IPS DF 19.7 (cell line): ENCODE measurements at regions not wholly inside any gene's neighbourhood (a gene's known extent, or its start where the extent isn't known, plus 50 kb on each side); places are given as distances from the start of the nearest gene placed in this dataset.
A peak's percentile ranks its signal among the peaks of the same experiment; 100 is the strongest.
"Not testable (repeated sequence)": the region's sequence is repeated elsewhere in the genome, so short reads cannot be mapped to it uniquely, and the experiment has no call there.

Experiments
- DNase-seq: peaks from one replicate; pipeline ENCODE4 v3.0.0-alpha.2; 2013; ENCODE audit warnings: low read depth, low spot score

DNA sequence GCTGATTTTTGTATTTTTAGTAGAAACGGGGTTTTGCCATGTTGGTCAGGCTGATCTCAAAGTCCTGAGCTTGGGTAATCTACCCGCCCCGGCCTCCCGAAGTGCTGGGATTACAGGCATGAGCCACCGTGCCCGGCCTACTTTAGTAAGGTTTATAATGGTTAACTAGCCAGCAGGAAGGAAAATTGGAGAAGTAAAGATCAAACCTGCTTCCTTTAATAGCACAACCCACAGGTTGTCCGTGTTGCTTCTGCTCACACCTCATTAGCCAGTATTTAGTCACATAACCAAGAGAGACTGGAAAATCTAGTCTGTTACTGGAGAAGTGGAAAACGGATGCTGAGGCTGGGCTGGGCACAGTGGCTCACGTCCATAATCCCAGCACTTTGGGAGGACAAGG lies 51.9 kb upstream of the TBL1XR1 start:
- DNase-seq, result no peak

GRCh38 chr3:177250151-177250550 lies 52.9 kb upstream of the TBL1XR1 start:
- no peak for DNase-seq

DNA sequence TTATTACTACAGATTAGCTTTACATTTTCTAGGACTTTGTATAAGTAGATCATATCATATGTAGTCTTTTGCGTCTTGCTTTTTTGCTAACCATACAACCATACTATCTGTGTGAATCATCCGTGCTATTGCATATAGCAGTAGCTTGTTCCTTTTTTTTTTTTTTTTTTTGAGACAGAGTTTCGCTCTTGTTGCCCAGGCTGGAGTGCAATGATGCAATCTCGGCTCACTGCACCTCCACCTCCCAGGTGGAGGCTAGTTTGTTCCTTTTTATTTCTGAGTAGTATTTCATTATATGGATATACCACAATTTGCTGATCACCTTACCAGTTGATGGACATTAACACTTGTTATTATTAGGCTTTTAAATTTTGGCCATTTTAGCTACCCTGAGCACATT lies 54.5 kb upstream of the TBL1XR1 start:
- no peak for DNase-seq

GRCh38 chr3:177257006-177257405 lies 59.7 kb upstream of the TBL1XR1 start:
- no peak for DNase-seq

DNA sequence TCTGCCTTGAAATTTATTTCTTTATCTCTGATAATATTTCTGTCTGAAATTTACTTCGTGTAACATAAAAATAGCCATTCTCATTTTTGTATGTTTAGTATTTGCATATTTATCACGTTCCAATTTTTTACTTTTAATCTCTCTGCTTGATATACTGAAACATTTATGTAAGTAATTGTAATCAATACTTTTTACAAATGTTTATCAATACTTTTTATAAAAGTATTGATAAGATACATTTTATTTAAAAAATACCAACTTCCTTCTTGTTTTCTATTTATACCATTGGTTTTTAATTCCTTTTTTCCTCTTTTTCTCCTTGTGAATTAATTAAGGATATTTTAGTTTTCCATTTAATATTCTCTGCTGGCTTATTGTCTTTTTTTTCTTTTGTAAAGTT lies 60.3 kb upstream of the TBL1XR1 start:
- no peak for DNase-seq

- DNase-seq, result no peak
Measured at GRCh38 chr3:177262396-177262795, 65.1 kb upstream of the TBL1XR1 start.

GRCh38 chr3:177263615-177264368 lies 66.5 kb upstream of the TBL1XR1 start:
- no peak for DNase-seq

GRCh38 chr3:177271811-177272501 lies 74.7 kb upstream of the TBL1XR1 start:
- not testable (repeated sequence) for DNase-seq

DNA sequence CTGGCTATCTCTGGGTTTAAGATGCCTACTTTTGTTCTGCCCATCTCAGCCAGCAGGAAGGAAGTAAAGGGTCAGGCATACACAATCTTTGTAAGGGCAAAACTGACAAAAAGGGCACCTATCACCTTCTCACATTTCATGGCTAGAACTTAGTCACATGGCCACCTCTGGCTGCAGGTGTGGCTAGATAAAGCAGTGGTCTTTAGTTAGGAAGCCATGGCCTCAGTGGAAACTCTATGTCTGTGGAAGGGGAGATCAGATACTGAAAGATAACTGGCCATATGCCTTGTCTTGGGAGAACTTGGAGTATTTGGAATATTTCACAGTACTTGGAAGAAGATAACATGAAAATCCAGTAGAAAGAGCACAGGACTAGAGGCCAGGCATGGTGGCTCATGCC lies 80.7 kb upstream of the TBL1XR1 start:
- no peak for DNase-seq

GRCh38 chr3:177279118-177279815 lies 82.0 kb upstream of the TBL1XR1 start:
- no peak for DNase-seq

DNA sequence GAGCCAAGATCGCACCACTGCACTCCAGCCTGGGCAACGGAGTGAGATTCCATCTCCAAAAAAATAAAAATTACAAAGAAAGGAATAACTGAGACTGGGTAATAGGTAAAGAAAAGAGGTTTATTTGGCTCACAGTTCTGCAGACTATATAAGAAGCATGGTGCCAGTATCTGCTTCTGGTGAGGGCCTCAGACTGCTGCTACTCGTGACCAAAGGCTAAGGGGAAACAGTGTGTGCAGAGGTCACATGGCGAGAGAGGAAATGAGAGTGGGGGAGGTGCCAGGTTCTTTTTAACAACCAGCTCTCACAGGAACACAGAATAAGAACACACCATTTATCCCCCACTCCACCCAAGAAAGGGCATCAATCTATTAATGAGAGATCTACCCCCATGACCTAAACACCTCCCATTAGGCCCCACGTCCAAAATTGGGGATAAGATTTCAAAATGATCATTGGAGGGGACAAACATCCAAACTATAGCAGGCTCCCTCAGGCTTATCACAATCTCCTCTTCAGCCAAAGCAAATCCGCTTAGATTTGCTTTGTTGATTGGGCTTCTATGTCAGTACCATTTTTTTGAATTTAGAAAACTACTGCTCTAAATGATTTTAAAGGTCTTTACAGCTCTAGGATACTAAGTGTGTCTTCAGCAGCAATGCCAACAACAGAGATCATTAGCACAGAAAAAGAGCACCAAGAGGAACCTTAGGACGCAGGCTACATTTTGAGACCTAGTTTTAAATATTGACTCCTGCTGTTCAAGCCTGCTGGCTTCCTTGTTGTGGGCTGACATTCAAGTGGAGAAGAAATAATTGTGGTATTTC lies 84.2 kb upstream of the TBL1XR1 start:
- no peak for DNase-seq

DNA sequence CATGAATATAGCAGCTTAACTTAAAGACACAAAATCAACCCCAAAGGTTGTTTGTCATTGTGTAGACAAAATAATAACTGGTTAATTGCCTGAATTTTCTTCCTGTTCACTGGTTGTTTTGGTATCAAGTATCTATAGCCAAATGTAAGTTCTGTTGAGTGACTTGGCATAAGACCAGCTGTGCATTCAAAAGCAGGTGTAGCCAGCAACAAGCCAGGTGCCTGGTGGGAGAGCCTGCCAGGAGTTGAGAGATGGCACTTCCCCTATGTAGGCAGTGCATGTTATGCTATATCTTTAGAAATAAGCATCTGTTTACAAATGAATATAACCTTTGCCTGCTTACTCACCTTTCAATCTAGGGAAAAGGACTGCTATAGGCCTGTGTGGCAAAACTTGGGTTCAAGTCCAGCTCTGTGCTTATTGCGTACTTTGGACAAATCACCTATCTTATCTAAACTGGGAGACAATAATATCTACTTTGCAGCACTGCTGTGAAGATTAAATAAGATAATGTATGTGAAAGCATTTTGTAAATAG lies 84.9 kb upstream of the TBL1XR1 start:
- DNase-seq, result no peak

DNA sequence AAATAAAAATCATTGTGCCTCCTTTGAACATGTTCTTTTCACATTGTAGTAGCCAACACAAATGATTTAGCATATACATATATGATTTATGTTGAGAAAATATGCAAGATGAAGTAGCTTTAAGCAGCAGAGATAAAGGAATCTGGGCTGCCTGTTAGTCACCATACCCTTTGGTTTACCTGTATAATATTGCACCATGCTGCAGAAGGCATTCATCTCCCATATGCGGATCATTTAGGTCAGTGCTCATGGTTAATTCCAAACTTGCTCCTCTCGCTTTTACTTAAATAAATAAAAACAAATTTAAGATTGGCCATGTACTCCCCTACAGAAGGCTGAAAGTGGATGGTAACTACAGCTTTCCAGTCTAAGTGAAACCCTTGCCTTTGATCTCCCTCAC lies 86.7 kb upstream of the TBL1XR1 start:
- no peak for DNase-seq

- peak; percentile 91 for DNase-seq
Measured at GRCh38 chr3:177284383-177284881, 87.2 kb upstream of the TBL1XR1 start.

GRCh38 chr3:177286034-177286433 lies 88.8 kb upstream of the TBL1XR1 start:
- DNase-seq, result no peak

DNA sequence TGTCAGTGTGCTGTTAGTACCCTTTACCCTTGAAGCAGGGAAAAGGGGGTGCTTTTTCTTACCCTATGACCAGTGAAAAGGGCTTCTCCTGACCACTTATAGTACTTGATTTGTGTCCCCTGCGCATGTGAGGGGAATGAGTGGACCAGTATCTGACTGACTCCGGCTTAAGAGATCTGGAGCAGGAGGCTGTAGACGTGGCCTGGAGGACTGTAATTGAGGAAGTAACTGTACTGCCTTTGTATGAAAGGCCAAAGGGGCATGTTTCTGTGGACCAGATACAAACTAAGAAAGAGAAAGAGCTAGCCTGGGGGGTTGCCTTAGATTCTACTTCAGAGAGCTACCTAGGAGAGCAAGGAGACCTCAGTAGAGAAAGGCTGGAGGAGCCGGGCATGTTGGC lies 89.9 kb upstream of the TBL1XR1 start:
- DNase-seq, result no peak

DNA sequence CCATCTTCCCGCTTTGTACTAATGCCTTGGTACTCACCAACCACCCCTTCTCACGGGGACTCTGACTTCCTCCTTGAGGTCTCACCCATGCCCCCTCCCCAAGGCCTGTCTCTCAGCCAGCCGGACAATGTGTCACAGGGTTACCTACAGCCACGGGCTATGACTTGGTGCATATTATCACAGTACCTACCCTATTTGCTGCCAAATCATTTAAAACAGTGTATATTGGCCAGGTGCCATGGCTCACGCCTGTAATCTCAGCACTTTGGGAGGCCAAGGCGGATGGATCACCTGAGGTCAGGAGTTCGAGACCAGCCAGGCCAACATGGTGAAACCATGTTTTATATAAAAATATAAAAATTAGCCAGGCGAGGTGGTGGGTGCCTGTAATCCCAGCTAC lies 93.4 kb upstream of the TBL1XR1 start:
- no peak for DNase-seq

- no peak for DNase-seq
Measured at GRCh38 chr3:177294221-177294620, 96.9 kb upstream of the TBL1XR1 start.

DNA sequence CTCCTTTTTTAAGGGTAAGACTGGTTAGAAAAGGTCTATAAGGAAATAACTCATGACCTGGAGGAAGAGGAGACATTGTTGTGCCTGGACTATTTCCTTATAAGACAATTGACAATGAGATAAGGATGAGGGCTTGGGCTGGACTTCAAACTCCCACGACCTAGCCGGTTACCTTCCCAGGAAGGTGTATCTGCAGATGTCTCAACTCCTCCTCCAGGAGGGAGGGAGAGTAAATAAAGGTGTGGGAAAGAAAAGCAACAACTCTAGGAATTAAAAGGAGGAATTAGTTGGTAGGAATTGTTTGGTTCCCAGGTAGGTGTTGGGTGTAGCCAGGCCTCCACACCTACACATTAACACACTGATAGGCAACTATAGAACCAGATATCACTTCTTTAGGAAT lies 97.8 kb upstream of the TBL1XR1 start:
- no peak for DNase-seq

DNA sequence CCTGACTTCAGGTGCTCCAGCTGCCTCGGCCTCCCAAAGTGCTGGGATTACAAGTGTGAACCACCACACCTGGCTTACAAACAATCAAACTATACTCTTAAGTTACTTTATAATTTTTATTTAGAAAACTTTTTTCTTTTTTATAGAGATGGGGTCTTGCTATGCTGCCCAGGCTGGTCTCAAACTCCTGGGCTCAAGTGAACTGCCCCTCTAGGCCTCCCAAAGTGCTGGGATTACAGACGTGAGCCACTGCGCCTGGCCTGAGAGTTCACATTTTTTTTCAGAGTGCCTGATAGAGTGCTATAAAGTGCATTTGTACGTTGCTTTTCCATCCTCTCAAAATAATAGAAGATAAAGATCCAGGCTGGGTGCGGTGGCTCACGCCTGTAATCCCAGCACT lies 102.0 kb upstream of the TBL1XR1 start:
- no peak for DNase-seq

DNA sequence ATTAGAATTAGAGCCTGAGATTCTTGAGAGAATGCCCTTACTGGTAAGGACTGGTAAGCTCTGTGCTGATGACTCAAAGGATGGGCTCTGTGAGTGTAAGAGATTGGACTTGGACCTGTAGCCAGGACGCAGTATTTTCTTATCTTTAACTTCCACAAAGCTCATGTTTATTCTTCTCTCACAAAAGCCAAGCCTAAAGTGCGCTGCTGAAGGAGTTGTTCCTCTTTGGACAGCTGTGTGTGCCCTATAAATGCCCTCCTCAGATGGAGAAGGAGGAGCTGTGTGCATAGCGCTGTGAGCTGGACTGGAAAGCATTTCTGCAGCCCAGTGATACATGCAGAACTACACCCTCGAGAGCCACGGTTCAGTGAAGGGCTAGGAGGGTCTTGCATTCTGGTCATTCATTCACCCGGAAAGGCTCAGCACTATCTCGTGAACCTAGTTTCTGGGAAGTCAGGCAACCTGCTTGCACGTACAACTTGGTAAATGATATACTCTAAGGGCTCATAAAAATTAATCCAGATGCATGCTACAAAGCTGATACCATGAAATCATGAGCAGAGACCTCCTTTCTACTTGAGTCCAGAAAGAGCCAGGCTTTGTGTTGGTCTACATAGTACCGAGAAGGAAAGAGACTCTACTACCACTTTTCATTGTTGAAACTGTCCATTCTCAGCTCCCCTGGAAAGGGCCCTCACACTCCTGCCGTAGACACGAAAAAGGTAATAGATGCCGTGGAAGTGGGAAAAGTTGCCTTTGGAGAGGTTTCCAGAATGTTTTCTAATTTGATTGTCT lies 103.0 kb upstream of the TBL1XR1 start:
- no peak for DNase-seq
